NCI-H2227 (cell line): ENCODE measurements at regions not wholly inside any gene's neighbourhood (a gene's known extent, or its start where the extent isn't known, plus 50 kb on each side); places are given as distances from the start of the nearest gene placed in this dataset.
A peak's percentile ranks its signal among the peaks of the same experiment; 100 is the strongest.

ENCODE experiments used
- DNase-seq: peaks from one replicate; lab custom pipeline; 2025; ENCODE audit not compliant: unreplicated experiment; lab: John Stamatoyannopoulos, UW

GRCh38 chr6:167731731-167732422 is 94.8 kb upstream of the AFDN start:
- no peak for DNase-seq

DNA sequence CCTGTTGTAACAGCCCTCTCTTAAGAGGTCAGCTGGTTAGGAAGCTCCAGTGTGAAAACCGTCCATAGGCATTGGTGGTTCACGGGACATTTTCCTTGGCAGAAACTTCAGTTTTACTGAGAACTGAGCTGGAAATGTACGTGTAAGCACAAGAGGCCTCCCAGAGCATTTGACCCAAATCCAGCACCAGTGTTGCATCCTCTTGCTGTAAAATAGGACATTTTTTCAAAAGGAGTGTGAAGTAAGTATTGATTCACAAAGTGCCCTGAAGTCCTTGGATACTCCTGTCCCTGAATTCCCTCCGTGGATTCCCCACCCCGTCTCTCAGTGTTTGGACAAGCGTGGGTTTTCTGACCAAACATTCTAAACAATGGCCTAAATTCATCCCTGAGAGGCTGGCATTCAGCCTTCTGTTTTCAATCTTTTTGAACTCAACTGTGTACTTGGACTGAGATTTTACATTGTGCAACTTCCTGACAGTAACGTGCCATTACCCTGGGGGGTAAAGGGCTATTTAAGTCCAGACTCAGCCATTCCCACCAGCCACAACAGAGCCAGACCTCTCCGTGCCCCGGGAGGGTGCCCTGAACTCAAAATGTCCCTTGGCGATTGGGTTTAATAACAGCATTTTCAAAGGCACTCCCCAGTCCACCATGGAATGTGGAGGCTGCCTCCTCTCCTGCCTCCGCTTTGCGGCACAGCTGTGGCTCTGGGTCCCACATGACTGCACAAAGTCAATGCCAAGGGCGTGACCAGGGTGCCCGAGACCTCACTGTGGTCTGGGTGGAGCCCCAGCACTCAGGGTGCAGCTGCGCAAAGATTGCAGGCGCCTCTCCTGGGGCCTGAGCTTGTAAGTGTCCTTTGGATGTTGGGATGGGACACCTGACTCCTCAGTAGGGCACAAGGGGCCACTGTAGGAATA is 92.7 kb upstream of the AFDN start:
- DNase-seq = no peak

- DNase-seq = peak; percentile 1
Measured at GRCh38 chr6:167734662-167735083, 92.0 kb upstream of the AFDN start.

DNA sequence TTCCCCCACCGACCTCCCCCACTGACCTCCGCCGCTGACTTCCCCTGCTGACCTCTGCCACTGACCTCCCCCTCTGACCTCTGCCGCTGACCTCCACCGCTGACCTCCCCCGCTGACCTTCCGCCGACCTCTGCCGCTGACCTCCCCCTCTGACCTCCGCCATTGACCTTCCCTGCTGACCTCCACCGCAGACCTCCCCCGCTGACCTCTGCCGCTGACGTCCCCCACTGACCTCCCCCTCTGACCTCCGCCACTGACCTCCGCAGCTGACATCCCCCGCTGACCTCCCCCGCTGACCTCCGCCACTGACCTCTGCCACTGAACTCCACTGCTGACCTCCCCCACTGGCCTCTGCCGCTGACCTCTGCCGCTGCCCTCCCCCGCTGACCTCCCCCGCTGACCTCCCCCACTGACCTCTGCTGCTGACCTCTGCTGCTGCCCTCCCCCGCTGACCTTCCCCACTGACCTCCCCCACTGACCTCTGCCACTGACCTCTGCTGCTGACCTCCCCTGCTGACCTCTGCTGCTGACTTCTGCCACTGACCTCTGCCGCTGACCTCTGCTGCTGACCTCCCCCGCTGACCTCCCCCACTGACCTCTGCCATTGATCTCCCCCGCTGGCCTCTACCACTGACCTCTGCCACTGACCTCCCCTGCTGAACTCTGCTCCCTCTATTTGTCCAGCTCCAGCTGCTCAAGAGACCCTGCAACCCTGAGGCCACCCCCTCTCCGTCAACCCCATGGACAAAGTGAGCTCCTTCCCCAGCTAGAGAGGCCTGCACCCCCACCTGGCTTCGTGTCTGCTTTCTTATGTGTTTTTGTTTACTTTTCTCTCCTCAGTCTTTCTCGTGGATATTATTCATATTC is 91.4 kb upstream of the AFDN start:
- DNase-seq = peak; percentile 1

DNA sequence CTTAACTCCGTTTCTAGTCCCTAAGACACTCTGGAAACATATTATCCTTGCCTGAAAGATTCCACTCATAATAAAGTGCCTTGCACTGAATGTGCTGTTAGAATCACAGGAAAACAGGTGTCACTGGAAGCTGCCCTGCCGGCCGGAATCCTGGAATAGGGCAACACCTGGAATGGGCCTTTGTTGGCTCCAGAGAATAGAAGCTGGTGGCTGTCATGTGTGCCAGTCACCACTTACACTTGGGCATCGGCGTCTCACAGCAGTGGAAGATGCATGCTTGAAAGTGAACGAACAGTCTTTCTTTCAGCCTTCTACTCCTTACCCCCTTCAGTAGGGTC is 90.8 kb upstream of the AFDN start:
- DNase-seq = no peak

DNA sequence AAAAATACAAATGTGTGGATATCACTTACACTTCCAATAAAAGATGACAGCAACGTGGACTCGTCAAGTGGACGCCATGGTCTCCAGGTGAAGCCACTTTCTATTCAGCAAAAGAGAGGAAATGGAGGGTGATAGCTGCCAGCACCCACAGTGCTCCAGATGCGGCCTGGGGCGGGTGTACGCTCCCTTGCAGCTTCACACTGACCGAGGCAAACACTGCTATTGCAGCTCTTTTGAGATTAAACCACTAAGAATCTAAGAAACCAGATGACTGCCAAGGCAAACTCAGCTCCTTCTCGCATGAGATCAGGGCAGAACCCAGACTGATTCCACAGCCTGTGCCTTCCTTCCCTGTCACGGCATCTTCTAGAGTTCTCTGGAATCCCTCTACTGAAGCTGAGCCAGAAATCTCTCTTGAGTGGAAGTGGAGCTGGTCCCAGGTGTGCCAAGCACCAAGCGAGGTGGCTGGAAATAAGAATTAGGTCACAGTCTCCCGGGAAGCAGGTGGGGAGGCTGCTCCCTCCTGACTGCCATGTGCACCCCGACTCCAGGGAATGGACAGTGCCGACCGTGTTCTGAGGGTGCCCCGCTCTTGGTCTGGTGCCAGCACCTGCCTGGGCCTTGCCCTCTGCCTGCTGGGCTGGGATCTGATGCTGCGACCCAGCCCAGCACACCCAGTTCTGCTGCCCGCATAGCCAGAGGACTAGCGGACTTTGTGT is 90.1 kb upstream of the AFDN start:
- no peak for DNase-seq

DNA sequence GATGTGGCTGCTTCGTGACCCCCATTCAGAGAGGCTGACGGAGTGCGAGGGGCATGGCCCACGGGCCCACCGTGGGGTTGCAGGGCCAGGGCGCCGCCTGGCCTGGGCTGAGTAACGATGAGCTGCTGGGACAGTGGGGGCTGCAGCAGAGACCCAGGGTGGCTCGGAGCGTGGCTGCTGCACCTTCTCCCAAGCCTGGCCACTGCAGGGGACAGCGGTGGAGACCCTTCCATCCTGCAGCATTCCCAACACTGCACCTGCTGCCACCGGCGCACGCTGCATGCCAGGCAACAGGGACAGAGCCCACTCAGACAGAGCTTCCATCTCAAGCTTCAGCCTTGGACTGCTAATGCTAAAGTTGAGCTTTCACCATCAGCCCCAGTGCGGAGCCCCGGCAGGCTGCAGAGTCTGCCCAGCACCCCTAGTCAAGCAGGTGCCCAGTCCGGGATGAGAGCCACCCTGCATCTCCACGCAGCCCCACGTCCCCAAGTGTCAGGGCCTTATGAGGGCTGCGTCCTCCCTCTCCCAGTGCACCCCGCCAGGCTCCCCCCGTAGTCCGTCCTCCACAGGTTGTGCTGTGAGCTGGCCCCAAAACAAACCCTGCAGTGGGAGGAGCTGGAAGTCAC is 89.4 kb upstream of the AFDN start:
- no peak for DNase-seq

DNA sequence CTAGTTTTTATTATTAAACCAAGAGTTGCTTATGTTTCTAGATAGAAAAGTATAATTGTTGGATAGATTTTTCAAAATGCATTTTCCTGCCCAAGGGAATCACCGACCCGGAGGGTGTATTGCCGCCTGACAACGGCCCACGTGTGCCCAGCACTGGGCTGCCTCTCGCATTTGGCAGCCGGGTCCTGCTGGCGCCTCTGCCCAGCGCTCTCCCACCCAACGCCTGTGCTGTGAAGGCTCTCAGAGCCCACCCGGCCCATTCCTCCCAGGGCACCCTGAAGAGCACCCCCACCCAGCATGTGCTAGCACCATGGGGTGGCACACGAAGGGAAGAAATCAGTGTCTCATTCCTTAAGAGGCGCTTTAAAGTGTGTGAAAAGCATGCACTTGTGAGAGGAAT is 88.3 kb upstream of the AFDN start:
- DNase-seq = no peak

- no peak for DNase-seq
Measured at GRCh38 chr6:167739721-167740475, 86.8 kb upstream of the AFDN start.

DNA sequence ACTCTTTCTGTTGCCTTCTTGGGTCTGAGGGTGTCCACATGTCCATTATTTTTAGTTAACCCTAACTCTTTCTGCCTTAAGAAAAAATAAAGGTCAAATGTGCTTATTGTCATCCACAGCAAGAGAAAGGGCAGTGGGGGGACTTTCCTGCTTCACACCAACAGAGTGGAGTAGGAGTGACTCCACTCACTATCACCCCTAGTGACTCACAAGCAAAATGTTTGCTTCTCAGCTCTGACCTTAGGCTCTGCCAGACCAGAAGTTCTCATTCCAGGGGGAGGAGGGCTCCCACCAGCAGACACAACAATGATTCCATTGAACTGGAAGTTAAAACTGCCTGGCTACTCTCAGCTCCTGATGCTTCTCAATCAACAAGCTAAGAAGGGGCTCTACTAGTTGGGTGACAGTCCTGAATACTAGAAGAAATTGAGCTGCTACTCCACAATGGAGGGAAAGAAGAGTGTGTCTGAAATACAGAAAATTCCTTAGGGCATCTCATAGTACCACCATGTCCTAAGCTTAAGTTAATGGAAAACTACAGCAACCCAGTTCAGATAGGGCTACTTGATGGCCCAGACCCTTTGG is 83.9 kb upstream of the AFDN start:
- DNase-seq = no peak

GRCh38 chr6:167744681-167745669 is 81.7 kb upstream of the AFDN start:
- no peak for DNase-seq

- no peak for DNase-seq
Measured at GRCh38 chr6:167745670-167746389, 80.9 kb upstream of the AFDN start.

DNA sequence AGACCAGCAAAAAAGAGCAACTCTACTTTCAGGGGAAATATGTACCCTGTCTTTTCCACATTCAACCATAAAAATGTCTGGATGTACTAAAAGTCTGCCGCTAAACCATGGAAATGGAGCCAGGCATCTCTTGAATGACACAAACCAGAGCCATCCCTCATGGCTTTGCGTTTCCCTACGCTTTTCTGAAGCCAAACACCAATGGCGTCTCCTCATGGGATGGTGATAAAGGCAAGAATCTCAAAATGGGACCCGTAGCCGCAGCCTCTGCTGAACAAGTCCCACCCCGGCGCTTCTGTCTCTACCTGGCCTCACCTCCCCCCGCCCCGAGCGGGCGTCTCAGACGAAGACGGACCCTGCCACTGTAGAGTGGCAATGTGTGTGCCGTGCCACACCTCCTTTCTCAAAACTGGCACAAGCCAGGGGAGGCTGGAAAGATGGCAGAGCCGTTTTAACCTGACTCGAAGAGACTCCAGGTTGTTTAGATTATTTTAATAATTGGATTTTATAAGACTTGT is 80.3 kb upstream of the AFDN start:
- no peak for DNase-seq

GRCh38 chr6:167746975-167747374 is 79.7 kb upstream of the AFDN start:
- no peak for DNase-seq

DNA sequence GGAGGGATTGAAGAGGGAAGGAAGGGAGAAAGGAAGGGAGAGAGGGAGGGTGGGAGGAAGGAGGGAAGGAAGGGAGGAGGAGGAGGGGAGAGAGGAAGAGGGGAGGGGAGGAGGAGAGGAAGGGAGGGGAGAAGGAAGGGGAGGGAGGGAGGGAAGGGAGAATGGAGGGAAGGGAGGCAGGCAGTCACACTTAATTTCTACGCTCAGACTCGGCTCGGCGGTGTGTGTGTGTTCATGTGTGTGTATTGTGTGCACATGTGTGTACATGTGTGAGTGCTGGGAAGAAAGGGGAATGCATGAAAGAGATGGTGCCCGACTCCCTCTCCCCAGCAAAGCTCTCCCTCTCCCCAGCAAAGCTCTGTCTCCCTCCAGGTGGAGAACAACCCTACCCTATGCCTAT is 79.1 kb upstream of the AFDN start:
- no peak for DNase-seq

GRCh38 chr6:167748046-167748445 is 78.7 kb upstream of the AFDN start:
- DNase-seq = no peak
